HG02938 (cell line): ENCODE measurements at regions not wholly inside any gene's neighbourhood (a gene's known extent, or its start where the extent isn't known, plus 50 kb on each side); places are given as distances from the start of the nearest gene placed in this dataset.
A peak's percentile ranks its signal among the peaks of the same experiment; 100 is the strongest.

Experiments used
- ATAC-seq: cut with Tn5 transposase; IDR thresholded peaks from one replicate; pipeline ENCODE4 v1.9.1; 2021; ENCODE audit warnings: mild to moderate bottlenecking, moderate library complexity; ENCODE audit not compliant: unreplicated experiment

DNA sequence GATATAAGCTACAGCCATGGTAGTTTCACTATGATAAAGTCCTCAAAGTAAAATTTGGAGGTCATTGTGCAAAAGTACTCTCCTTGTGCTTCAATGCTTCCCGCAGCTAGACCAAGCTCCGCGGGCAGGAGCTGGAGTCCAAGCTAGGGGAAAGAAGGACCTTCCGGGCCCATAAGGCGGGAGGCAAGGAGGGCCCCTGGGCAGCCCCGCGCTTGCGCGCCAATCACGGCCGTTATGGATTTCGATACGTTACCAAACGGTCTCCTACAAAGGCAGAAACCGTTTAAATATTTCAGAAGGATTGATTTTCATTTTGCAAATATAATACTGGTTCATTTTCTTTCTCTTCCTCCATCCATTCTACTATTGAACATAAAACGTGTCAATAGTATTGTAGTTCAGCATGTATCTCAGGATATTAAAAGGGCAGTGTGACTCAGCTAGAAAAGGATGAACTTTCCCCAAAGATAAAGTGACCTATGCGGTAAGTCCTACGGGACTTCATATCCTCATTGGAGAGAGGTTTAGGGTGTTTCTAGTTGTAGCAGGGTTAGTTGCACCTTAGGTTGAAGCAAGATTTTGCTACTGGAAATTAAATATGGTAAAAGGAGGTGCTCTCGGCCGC lies 128.0 kb downstream of the KIF20B start:
- no peak for ATAC-seq

DNA sequence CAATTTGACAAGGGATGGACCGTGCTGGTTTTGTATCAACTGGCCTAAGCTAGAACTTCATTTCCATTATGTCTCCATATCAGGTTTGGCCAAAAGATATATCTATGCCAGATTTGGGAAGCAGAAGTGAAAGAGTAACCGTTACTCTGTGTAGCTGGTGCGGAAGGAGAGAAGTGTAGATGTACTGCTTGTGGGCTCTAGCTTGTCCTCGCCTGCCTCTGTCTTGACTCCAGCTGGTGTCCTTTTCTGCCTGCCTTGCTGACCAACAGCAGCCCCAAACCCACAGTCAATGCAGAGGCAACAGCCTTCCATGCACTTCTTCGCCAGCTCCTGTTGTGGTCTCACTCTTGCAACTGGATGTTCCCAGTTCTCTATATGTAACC lies 128.5 kb downstream of the KIF20B start:
- ATAC-seq, result no peak

DNA sequence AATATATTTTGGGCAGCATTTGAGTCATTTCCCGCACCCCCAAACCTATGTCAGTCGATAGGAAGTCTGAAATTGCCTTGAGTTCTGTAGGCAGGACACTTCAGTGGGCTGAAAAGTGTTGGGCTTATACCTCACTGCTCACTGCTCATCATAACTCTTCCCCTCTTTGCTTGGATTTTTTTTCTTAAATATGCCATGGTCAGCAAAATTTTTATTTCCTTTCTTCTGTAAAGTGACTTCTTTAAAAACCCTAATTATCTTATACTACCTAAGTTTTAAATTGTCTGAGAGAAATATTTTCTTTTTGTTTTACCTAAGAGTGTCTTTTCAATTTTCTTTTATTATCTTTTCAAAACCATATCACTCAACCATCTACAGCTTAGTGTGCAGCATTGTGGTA lies 129.2 kb downstream of the KIF20B start:
- no peak for ATAC-seq

DNA sequence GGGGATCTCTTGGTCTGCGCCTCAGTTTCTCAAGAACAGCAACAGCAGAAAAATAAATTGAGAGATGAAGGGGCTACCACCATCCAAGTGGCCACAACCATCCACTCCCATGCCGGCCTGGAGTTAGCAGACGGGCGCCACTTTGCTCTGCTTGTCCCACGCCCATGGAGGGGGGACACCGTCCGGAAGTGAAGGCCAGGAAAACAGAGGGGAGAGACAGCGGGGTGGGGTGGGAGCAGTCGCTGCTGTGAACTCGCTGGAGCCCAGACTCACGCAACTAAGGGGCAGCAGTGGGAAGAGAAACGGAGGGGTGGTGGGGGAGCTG lies 135.4 kb downstream of the KIF20B start:
- ATAC-seq, result no peak

DNA sequence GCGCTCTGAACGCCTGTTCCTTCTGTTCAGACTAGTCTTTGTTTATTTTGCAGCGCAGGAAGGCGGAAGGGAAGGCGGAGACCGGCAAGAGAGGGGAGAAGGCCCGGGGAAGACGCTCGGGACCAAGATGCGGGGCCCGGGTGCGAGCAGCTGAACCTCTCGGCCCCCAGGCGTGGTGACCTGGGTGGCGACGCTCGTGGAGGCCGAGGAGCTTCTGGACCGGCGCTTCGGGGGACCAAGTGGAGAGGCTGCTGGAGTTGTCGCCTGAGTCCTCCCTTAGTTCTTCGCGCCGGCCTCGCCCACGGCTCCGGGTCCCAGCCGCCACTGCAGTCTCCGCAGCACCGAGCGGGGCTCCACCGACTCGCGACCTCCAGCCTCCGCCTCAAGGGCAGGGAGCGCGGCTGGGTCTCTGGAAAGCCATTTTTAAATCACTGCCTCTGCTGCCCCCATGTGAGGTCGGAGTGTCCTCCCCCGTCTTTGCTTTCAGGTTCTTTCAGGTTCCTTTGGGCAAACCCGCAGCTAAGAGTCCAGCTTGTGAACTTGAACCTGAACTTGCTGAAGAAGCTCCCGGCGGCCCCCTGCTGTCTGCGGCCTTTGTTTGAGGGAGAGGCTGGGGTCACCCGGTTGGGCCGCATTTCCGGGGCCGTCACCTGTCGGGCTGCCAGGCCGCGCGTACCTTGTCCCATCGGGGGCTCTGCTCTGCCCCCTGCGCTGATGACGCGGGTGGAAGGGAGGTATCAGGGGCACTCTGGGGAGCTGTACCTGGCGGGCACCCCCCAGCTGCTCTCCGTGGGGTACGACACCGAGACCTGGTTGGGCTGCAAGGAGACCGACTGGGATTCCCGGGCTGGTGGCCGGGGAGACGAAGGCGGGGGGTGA lies 136.0 kb downstream of the KIF20B start:
- peak; percentile 46 for ATAC-seq

DNA sequence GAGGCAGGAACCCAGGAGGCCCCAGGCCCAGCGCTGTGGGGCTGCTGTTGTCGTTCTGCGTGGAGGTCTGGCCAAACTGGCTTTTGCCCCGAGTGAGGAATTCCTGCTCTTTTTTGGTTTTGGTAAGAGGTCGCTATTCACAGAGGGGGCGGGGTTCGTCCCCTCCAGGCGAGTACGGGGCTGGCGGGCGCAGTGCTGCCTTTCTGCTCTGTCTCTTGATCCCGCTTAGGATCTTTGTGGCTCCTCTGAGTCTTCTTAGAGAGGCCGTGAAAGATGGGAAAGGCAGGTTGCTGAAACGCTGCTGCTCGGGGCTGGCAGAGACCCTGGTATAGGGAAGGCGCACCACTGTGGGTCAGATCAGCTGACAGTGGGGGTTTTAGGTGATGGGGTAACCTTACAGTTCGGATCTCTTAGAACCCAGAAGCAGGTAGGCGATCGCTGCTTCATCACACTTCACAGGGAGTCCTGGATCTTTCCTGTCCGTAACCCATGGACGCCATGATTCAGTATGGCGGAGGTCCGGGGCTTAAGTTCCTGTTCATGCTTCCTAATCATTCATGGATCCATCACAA lies 136.7 kb downstream of the KIF20B start:
- ATAC-seq, result no peak

DNA sequence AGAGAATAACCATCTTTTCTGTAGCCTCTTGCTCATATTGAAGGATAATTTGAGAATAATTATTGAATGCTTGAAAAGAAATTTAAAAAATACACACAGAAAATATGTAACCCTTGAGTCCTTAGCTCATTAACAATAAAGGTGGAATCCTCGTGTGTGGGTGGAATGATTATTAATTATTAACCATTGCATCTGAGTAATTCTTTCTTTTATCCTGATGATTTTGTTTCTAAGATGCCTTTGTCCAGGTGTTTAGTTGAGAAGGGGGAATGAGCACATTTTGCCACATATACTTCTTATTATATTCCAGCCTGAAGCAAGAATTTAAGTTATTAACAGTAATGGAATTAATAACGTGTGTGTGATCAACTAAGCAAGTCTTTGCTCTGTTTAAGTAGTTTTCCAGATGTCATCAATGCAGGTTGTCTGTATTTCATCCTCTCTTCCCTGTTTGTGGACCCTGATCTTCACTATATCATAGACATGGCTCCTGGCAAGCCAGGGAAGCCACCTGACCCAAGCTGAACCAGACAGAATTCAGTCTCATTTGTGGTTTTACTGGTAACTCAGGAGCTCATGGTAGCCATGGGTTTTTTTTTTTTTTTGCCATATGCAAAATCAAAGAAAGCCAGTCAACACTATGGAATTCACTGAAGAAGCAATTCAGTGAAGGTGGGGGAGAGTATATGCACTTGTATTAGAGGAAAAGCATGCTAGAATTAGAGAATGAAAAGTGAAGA lies 144.3 kb downstream of the KIF20B start:
- no peak for ATAC-seq

DNA sequence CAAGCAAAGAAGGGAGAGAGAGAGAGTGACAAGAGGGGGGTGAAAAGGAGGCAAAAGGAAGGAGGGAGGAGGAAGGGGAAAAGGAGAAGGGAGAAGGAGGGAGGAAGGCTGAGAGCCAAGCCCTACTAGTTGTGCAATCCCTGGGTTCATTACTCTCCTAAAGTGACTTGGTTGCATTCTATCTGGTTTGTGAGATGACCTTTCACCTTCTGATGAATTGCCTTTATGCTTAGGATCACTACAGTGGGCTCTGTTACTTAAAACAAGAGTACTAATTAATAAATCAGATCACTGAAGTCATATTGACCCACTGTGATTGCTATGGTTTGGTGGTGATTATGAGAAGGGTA lies 144.9 kb downstream of the KIF20B start:
- no peak for ATAC-seq

DNA sequence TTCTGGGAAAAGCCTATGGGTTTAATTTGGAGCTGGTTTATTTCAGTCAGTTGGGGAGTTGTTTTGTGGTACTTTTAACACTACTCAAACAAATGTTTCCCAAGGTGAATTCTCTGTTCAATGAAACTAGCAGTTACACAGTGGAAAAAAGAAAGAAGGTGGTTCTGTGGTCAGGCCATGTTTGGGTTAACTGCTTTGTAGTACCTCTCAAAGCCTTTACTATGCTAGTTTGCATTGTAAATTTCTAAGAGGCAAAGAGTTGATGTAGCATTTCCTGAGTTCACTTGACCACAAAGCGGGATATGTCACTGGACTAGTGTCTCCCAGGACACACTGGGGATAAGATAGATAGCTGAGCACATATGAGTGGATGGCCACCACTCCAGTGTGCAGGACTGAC lies 145.4 kb downstream of the KIF20B start:
- ATAC-seq, result no peak

DNA sequence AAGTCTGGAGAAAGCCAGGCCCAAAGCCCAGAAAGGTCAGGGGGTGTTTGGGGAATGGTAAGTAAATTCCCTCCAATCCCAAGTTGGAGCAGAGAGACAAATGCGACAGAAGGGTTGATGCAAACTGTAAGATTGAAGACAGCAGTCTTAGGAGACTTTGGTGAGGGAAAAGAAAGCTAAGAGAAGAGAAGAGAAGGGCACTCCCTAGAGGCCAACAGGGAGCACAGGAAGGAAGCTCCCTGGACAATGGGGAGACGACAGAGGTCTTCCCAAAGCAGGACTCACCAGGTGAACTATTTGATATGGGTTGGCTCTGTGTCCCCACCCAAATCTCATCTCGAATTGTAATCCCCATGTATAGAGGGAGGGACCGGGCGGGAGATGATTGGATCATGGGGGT lies 151.5 kb downstream of the KIF20B start:
- no peak for ATAC-seq

DNA sequence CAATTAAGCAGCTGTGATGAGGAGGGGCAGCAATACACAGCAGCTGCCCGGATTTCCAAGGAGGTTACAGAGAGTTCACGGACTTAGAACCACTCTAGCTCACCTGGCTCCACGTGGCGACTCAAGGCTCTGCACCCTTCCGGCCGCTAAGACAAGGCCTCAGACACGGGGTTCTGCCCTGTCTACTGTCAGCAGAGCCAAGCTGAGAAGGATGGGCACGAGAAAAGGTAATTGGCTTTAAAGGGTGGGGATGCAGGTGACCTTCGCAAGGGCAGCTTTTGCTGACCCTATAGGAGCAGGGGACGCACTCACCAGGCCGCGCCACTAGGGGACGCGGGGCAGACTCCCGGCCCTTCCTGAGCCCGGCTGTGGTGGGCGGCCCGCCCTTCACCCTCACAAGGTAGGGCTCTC lies 152.4 kb downstream of the KIF20B start:
- no peak for ATAC-seq

DNA sequence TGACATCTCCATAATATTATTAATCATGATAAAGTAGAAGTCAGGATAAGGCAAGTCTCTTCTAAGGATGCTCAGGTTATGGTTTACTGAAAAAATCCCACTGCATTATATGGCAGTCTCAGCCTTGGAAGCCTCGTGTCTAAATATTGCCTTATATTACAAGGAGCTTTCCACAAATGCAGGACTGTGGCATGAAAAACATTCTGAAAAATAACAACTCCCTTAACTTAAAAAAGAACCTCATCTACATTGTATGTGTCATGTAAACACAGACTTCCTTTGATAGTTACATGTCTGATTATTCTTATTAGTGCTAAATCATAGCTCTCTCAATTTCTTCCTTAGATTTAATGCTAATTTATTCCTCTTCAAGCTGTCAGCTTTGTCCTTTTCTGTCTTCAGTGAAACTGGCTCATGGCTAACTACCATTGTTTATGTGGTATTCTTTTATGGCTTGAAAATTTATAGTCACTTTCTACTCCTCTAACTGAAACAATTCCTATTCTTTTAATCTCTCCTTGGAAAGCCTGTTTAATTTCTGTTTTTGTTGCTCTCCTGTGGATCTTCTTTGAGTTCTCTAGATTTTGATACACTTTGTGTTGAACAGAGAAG lies 156.1 kb downstream of the KIF20B start:
- ATAC-seq, result no peak

DNA sequence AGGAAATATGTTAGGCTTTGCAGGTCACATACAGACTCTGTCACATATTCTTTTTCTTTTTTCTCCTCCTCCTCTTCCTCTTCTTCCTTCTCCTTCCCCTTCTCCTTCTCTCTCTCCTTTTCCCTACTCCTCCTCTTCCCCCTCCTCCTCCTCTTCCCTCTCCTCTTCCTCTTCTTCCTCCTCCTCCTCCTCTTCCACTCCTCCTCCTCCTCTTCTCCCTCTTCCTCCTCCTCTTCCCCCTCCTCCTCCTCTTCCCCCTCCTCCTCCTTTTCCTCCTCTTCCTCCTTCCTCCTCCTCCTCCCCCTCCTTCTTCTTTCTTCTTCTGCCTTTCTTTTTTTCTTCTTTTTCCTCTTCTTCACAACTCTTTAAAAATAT lies 159.8 kb downstream of the KIF20B start:
- no peak for ATAC-seq

DNA sequence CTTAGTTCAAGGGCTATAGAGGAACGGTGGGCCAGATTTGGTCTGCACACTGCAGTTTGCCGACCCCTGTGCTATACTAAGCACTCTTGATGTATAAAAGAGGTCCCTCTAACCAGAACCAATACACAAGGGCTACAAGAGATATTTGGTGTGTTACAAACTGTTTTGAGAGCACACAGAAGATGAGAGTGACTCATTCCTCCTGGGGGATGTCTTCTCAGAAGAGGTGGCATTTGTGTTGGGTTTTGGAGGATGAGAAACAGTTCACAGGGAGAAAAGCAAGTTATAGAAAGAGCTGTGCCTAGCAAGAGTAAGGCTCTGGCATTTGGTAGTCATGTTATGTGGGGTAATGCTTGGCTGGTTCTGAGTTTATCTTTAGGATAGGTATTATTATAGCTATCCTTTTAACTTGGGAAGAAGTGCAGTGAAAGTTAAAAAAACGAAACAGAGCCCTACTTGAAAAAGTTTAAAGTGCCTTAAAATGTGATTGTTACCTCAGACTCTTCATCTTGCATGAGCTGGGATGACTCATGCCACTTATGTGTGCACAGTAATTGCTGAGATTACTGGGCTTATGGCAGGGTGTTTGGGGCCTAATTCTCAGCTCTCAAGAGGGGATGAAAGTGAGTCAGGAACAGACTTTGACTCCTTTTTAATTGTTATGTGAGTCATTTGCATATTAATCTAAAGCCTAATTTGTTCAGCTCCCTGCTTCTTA lies 160.4 kb downstream of the KIF20B start:
- no peak for ATAC-seq

DNA sequence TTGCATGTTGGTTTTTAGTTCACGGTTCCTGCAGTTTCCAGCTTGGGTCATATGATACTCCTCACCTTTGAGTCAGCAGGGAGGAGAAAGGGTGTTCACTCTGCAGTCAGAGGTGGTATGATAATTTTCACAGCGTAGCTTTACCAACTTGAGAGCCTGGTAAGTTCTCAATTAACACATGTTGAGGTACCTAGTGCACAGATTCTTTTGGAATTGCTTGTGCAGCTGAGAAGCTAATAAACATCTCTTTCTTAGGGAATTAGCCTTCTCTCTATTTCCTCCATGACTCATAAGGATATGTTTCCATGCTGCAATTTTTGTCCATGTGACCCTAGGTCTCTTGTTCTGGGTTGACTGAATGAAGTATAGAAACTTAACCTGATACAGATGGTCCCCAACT lies 166.6 kb downstream of the KIF20B start:
- ATAC-seq, result no peak

DNA sequence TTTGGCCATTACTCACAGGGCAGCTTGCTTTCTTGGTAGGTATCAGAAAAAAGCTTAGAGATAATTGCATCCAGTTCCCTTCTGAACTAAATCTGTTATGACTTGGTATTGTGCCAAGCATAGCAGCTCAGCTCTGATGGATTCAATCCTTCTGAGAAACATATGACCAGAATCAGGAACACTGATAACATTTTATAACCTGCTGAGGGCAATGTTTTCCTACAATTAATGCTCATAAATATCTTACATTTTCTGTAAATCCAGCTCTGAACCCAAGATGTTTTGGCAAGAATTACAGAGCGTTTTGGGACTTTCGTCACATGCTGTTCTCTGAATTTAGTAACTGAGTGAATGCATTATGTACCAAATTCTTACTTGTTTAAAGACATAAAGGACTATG lies 167.8 kb downstream of the KIF20B start:
- no peak for ATAC-seq

DNA sequence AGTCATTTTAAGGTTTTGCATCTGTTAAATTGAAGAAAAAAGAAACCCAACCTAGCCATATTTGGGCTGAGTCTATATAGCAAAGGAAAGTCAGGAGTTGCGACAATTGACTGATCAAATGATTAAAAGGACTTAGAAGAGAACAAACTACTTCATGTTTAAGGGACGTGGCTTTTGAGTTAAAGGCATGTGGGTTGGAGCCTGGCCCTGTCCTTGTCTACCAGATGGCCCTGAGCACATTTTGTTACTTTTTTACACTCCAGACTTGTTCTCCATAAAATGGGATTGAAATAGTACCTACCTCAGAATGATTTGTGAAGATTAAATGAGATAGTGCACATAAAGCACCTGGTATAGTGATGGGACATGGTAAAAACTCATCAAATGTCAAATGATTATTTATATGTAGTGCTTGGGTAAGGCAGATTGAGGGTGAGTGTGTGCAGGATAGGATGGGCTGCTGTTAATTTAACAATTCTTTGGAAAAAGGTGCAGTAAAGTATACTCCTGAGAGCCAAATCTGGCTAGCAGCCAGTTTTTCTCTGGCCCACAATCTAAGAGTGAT lies 168.3 kb downstream of the KIF20B start:
- ATAC-seq, result no peak

DNA sequence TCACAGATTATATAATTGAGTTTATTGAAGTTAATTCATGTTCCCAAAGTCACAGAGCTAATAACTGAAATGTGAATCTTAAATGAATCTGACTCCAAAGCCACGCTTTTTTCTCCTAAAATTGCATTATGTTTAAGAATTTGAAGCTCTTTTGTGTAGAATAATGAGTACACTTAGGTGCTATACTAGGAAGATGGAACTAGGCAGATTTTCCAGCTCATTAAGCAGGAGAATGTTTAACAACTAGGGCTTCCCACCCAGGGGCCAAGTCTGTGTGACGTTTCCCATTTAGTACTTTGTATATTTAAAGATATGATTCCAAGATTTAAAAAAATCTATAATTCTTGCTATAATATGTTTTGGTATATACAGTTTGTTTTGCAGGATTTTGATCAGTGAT lies 169.5 kb downstream of the KIF20B start:
- ATAC-seq, result no peak

DNA sequence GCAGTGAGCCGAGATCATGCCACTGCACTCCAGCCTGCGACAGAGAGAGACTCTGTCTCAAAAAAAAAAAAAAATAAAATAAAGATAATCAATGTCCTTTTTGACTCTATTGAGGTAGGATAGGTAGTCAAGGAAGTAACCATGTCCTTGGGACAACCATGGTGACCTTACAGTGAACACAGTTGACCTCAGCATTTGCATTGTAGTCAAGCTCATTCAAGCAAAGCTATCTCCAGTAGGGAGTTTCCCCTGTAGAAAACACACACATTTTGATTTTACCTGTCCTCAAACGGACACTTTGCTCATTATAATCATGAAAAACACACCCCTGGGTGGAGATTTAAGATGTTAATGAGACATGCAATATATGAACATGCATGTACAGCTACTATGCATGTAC lies 171.7 kb downstream of the KIF20B start:
- ATAC-seq, result peak; percentile 88

DNA sequence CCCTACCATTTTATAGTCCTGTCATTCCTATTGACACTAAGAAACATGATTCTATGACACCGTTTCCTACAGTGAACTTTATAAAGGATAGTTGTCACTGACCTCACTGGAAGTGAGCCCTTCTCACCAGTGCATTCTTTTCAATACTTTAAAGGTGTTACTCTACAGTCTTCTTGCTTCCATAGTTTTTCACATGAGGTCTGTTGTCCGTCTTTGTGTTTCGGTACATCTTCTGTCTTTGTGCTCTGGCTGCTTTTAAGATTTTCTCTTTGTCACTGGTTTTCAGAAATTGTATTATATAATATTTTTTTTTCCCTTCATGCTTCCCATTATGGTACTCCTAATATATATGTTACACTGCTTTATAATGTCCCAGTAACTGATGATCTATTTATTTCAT lies 174.2 kb downstream of the KIF20B start:
- ATAC-seq, result no peak

DNA sequence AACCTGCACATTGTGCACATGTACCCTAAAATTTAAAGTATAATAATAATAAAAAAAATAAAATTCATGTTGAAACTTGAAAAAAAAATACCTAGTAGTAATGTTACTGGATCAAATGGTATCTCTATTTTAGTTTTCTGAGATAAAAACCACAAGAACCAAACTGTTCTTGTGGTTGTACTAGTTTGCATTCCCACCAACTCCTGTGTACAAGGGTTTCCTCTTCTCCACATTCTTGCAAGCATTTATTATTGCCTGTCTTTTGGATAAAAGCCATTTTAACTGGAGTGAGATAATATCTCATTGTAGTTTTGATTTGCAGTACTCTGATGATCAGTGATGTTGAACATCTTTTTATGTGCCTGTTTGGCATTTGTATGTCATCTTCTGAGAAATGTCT lies 177.7 kb downstream of the KIF20B start:
- ATAC-seq, result no peak
